ENCODE measurements at regions not wholly inside any gene's neighbourhood (a gene's known extent, or its start where the extent isn't known, plus 50 kb on each side); places are given as distances from the start of the nearest gene placed in this dataset.

DNA sequence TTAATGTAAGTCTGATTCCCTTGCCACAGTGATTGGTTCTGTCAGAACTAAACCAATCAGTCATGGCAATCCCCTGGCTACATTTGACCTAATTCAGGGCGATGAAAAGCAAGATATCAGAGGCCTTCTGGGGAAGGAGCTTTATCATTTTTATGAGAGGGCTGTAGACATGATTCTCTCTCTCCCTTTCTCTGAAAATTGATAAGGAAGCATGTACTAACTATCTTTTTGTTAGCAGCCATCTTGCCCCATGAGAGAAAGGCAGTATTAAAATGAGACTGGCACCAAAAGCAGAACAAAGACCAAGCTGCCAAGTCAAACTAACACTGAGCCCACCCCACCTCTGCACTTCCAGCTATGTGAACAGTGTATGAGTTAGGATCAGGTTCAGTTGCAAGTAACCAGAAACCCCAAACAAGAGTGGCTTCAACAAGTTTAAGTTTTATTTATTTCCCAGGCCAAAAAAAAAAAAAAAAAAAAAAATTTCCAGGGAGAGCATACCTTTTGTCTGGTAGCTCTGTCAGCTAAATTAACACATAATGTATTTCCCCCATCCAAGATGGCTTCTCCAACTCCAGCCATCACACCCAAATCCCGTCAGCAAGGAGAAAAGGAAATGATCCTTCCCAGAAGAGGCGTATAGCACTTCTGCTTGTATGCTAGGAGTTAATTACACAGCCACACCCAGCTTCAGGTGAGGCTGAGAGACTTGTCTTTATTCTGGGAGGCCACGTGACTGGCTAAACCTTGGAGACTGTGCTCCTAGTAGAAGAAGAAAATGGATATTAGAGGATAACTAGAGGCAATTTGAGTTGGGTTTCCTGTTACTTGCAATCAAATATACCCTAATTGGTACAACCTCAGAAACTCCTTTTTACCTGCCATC, 105.8 kb upstream of the RALGPS2 start:
- no peak overlapping the region for H3K4me3 ChIP-seq (ENCODE audit: low read length in 2 of 2)
- Mint-ChIP-seq H3K36me3 (no peaks in the 10 kb centered on the region), H3K27me3 (peaks cover 3 to 7% of the 10 kb centered on the region in 2 donors), H3K4me3 (no peak overlapping the region), H3K4me1 (no peaks in the 10 kb centered on the region), H3K27ac (no peak overlapping the region), H3K9me3 (peaks cover 0 to 3% (median 0%) of the 10 kb centered on the region in 8 donors)
- POLR2A ChIA-PET (ENCODE audit: partially characterized antibody): no interaction called here
- H3K4me1 ChIP-seq (ENCODE audit: insufficient read depth, low read length): no peaks in the 10 kb centered on the region
- no peak for DNase-seq
- H3K27me3 ChIP-seq (ENCODE audit: insufficient read depth, low read length): no peaks in the 10 kb centered on the region
- H3K9me3 ChIP-seq (ENCODE audit: control insufficient read depth in 1 of 2, low read length in 2 of 2): no peaks in the 10 kb centered on the region
- intact Hi-C loops (cut with micrococcal nuclease): no loop called here
- H3K36me3 ChIP-seq (ENCODE audit: insufficient read depth, low read length): no peaks in the 10 kb centered on the region
- no peak overlapping the region for H3K27ac ChIP-seq (ENCODE audit: low read depth, low read length)
- CTCF ChIA-PET (ENCODE audit: partially characterized antibody): no interaction called here

DNA sequence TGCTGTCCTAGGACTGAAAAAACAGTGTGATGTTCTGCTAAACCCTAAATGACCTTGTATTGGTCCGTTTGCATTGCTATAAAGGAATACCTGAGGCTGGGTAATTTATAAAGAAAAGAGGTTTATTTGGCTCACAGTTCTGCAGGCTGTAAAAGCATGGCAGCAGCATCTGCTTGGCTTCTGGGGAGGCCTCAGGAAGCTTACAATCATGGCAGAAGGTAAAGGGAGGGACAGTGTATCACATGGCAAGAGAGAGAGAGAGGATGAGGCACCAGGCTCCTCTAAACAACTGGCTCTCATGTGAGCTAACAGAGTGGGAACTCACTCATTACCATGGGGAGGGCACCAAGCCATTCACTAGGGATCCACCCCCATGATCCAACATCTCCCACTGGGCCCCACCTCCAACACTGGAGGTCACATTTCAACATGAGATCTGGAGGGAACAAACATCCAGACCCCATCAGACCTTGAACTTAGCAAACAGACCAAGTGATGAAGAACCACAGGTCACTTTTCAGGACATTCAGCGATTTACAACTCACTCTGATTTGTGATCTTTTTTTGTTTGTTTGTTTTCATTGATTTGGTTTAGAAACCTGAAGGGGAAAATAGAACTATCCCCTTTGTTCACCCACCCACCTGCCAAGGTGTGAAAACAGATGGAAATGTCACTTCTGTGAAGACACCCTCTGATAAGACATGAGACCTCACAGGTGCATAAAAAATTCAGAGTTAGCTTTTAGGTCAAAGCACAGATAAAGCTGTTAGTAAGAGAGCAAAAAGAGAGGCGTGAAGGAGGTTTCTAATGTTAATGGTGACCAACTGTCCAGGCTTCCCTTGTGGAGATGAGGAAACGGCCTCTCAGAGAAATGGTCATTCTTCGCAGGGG, 104.2 kb upstream of the RALGPS2 start:
- Mint-ChIP-seq H3K4me1 (no peaks in the 10 kb centered on the region), H3K9me3 (peaks cover 0 to 5% (median under 1%) of the 10 kb centered on the region in 8 donors), H3K27me3 (peaks cover 3 to 7% of the 10 kb centered on the region in 2 donors), H3K4me3 (no peak overlapping the region), H3K36me3 (no peaks in the 10 kb centered on the region), H3K27ac (peak overlapping the region in 1 of 7 donors; percentile 4)
- Histone ChIP-seq H3K36me3 (ENCODE audit: insufficient read depth, low read length) (no peaks in the 10 kb centered on the region), H3K4me3 (ENCODE audit: low read length in 2 of 2) (no peak overlapping the region), H3K9me3 (ENCODE audit: control insufficient read depth in 1 of 2, low read length in 2 of 2) (no peaks in the 10 kb centered on the region), H3K27me3 (ENCODE audit: insufficient read depth, low read length) (no peaks in the 10 kb centered on the region), H3K4me1 (ENCODE audit: insufficient read depth, low read length) (no peaks in the 10 kb centered on the region), H3K27ac (ENCODE audit: low read depth, low read length) (no peak overlapping the region)
- no peak for DNase-seq
- CTCF ChIA-PET (ENCODE audit: partially characterized antibody): no interaction called here
- intact Hi-C loops (cut with micrococcal nuclease): no loop called here
- POLR2A ChIA-PET (ENCODE audit: partially characterized antibody): no interaction called here

DNA sequence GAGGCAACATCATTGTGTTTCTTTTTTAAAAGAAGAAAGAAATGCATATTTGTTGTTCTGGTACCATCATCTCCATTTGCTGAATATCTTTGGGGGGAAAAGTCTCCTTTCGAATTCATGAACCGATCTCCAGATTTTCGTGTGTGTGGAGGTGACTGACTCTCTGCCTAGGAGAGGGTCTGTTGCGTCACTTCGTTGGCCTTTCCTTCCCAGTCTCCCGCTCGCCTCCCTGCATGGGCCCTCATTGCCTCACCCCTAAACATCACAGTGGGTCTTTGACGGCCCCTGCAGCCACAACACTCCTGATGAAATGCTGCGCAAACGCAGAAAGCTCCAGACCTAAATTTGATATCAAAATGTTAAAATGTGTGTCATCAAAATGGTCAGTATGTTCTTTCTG, 103.2 kb upstream of the RALGPS2 start:
- H3K4me1 ChIP-seq (ENCODE audit: insufficient read depth, low read length): no peaks in the 10 kb centered on the region
- no peaks in the 10 kb centered on the region for H3K36me3 ChIP-seq (ENCODE audit: insufficient read depth, low read length)
- H3K9me3 Mint-ChIP-seq: peaks cover 0 to 5% (median under 1%) of the 10 kb centered on the region in 8 donors
- no peaks in the 10 kb centered on the region for H3K4me1 Mint-ChIP-seq
- H3K36me3 Mint-ChIP-seq: no peaks in the 10 kb centered on the region
- intact Hi-C loops (cut with micrococcal nuclease): no loop called here
- ChIA-PET CTCF (ENCODE audit: partially characterized antibody) (no interaction called here), POLR2A (ENCODE audit: partially characterized antibody) (no interaction called here)
- DNase-seq: no peak
- H3K27me3 Mint-ChIP-seq: peaks cover 3 to 7% of the 10 kb centered on the region in 2 donors
- no peak overlapping the region for H3K4me3 ChIP-seq (ENCODE audit: low read length in 2 of 2)
- H3K27ac Mint-ChIP-seq: no peak overlapping the region
- H3K9me3 ChIP-seq (ENCODE audit: control insufficient read depth in 1 of 2, low read length in 2 of 2): no peaks in the 10 kb centered on the region
- no peak overlapping the region for H3K4me3 Mint-ChIP-seq
- H3K27me3 ChIP-seq (ENCODE audit: insufficient read depth, low read length): no peaks in the 10 kb centered on the region
- H3K27ac ChIP-seq (ENCODE audit: low read depth, low read length): no peak overlapping the region

DNA sequence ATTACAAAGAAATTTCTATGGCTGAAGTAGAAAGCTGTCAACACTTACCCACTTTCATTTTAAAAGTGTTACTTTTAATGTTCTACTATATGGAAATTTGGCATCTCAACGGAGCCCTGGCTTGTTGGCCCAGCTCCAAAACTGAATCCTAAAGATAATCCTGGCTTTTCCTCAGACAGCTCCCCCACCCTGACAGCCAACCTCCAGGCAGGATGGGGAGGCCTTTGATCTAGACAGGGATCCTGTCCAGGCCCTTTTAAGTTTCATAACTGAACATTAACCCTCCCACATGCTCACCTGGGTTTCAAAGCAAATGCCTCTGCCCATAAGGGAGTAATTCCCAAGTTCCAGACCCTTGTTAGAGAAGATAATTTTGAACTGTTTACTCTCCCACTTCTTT, 99.3 kb upstream of the RALGPS2 start:
- Mint-ChIP-seq H3K36me3 (no peaks in the 10 kb centered on the region), H3K4me3 (no peak overlapping the region), H3K4me1 (no peaks in the 10 kb centered on the region), H3K27me3 (peaks cover 0 to 1% of the 10 kb centered on the region in 2 donors), H3K9me3 (peaks cover 0 to 2% (median 0%) of the 10 kb centered on the region in 8 donors), H3K27ac (no peak overlapping the region)
- H3K27me3 ChIP-seq (ENCODE audit: insufficient read depth, low read length): no peaks in the 10 kb centered on the region
- H3K4me3 ChIP-seq (ENCODE audit: low read length in 2 of 2): no peak overlapping the region
- POLR2A ChIA-PET (ENCODE audit: partially characterized antibody): no interaction called here
- no peaks in the 10 kb centered on the region for H3K4me1 ChIP-seq (ENCODE audit: insufficient read depth, low read length)
- intact Hi-C loops (cut with micrococcal nuclease): no loop called here
- no peaks in the 10 kb centered on the region for H3K9me3 ChIP-seq (ENCODE audit: control insufficient read depth in 1 of 2, low read length in 2 of 2)
- no peak for DNase-seq
- H3K36me3 ChIP-seq (ENCODE audit: insufficient read depth, low read length): no peaks in the 10 kb centered on the region
- no peak overlapping the region for H3K27ac ChIP-seq (ENCODE audit: low read depth, low read length)
- CTCF ChIA-PET (ENCODE audit: partially characterized antibody): interaction anchor here (0.6 kb wide), 1 partner anchor 11 kb away, joined by 4 read pairs; no protein-coding TSS in a partner anchor

DNA sequence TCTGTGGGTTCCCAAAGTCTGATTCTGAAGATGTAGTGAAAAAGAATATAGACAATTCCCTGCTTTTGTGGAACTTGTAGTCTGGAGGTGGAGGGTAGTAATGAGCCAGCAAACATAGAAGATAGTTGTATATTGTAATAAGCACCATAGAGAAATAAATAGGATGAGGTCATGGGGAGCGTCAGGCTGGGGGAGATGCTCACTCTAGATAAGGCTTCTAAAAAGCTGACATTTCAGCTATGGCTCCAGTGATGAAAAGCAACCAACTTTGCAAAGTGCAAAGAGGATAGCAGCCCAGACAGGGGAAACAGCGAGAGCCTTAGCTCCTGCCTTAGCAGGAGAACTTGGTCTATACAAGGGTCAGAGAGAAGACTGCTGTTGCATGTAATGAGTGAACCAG, 98.0 kb upstream of the RALGPS2 start:
- peaks cover 0 to 1% of the 10 kb centered on the region in 2 donors for H3K27me3 Mint-ChIP-seq
- no peaks in the 10 kb centered on the region for H3K4me1 ChIP-seq (ENCODE audit: insufficient read depth, low read length)
- H3K9me3 Mint-ChIP-seq: peaks cover 0 to 2% (median 0%) of the 10 kb centered on the region in 8 donors
- H3K27me3 ChIP-seq (ENCODE audit: insufficient read depth, low read length): no peaks in the 10 kb centered on the region
- no peak overlapping the region for H3K27ac ChIP-seq (ENCODE audit: low read depth, low read length)
- no peaks in the 10 kb centered on the region for H3K4me1 Mint-ChIP-seq
- ChIA-PET CTCF (ENCODE audit: partially characterized antibody) (no interaction called here), POLR2A (ENCODE audit: partially characterized antibody) (no interaction called here)
- DNase-seq: no peak
- no peaks in the 10 kb centered on the region for H3K9me3 ChIP-seq (ENCODE audit: control insufficient read depth in 1 of 2, low read length in 2 of 2)
- no peaks in the 10 kb centered on the region for H3K36me3 ChIP-seq (ENCODE audit: insufficient read depth, low read length)
- no peaks in the 10 kb centered on the region for H3K36me3 Mint-ChIP-seq
- no peak overlapping the region for H3K27ac Mint-ChIP-seq
- H3K4me3 Mint-ChIP-seq: no peak overlapping the region
- H3K4me3 ChIP-seq (ENCODE audit: low read length in 2 of 2): no peak overlapping the region
- intact Hi-C loops (cut with micrococcal nuclease): no loop called here

DNA sequence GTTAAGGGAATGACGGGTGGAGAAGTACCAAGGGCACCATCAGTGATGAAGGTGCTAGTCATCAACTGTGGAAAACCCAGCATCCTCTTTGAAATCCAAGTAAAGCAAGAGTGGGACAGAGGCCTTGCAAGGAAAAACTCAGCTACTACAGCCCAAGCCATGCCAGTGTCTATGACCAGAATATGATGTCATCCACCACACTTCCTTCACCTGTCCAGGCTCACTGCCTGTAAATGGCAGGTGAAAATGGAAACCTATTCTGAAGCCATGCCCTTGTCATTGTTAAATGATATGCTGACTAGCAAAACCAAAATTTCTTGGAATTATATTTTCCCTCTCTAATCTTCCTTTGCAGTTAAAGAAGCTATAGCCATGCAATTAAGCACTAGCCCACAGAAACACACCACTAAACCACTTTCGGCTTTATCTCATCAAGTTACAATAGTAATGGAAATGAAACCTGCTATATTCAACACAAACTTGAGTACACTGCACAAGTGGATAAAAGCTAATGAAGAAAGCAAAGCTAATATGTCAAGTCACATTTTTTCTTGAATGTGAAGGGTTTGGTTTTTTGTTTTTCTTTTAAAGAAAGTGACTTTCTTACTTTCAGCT, 96.3 kb upstream of the RALGPS2 start:
- no peak overlapping the region for H3K27ac Mint-ChIP-seq
- intact Hi-C loops (cut with micrococcal nuclease): no loop called here
- H3K4me3 Mint-ChIP-seq: no peak overlapping the region
- POLR2A ChIA-PET (ENCODE audit: partially characterized antibody): no interaction called here
- DNase-seq: no peak
- Histone ChIP-seq H3K27ac (ENCODE audit: low read depth, low read length) (no peak overlapping the region), H3K27me3 (ENCODE audit: insufficient read depth, low read length) (no peaks in the 10 kb centered on the region), H3K4me1 (ENCODE audit: insufficient read depth, low read length) (no peaks in the 10 kb centered on the region), H3K9me3 (ENCODE audit: control insufficient read depth in 1 of 2, low read length in 2 of 2) (no peaks in the 10 kb centered on the region), H3K4me3 (ENCODE audit: low read length in 2 of 2) (no peak overlapping the region), H3K36me3 (ENCODE audit: insufficient read depth, low read length) (no peaks in the 10 kb centered on the region)
- peaks cover 0 to 1% of the 10 kb centered on the region in 2 donors for H3K27me3 Mint-ChIP-seq
- CTCF ChIA-PET (ENCODE audit: partially characterized antibody): interaction anchor here (0.8 kb wide), 1 partner anchor 23 kb away, joined by 5 read pairs; no protein-coding TSS in a partner anchor
- H3K4me1 Mint-ChIP-seq: no peaks in the 10 kb centered on the region
- H3K9me3 Mint-ChIP-seq: peaks cover 0 to 2% (median 0%) of the 10 kb centered on the region in 8 donors
- H3K36me3 Mint-ChIP-seq: no peaks in the 10 kb centered on the region

All from CD4-positive, alpha-beta memory T cell (primary cell).